ENCODE measurements at regions not wholly inside any gene's neighbourhood (a gene's known extent, or its start where the extent isn't known, plus 50 kb on each side); places are given as distances from the start of the nearest gene placed in this dataset.

GRCh38 chr3:22263042-22263441 is 512.0 kb upstream of the ZNF385D start:
- TF ChIP-seq HDAC2 (IDR thresholded peaks at IDR 0.05; ENCODE audit: borderline replicate concordance in 1 of 2, low read depth in 2 of 2, low read length in 2 of 2) (no peak), POLR2AphosphoS5 (IDR thresholded peaks at IDR 0.05; ENCODE audit: low read depth, low read length) (no peak), RAD21 (IDR thresholded peaks at IDR 0.05 in 1 of 2, conservative IDR thresholded peaks at IDR 0.05 in 1 of 2; ENCODE audit: low read depth in 2 of 2, low read length in 2 of 2) (no peak), CTCF (IDR thresholded peaks at IDR 0.05; ENCODE audit: control extremely low read depth in 1 of 3, insufficient read depth in 1 of 3, low read depth in 1 of 3, low read length in 3 of 3) (no peak), SP2 (IDR thresholded peaks at IDR 0.05; ENCODE audit: low read length) (no peak), SP1 (IDR thresholded peaks at IDR 0.05; ENCODE audit: low read depth, low read length) (no peak), POLR2A (IDR thresholded peaks at IDR 0.05; ENCODE audit: control extremely low read depth in 1 of 2, low read depth in 2 of 2, low read length in 2 of 2) (no peak), CREB1 (IDR thresholded peaks at IDR 0.05) (no peak), GTF2F1 (IDR thresholded peaks at IDR 0.05; ENCODE audit: borderline replicate concordance, low read depth, low read length) (no peak), EP300 (IDR thresholded peaks at IDR 0.05; ENCODE audit: borderline replicate concordance in 1 of 2, low read depth in 2 of 2, low read length in 2 of 2) (no peak), EZH2 (IDR thresholded peaks at IDR 0.05; ENCODE audit: low read depth, low read length, severe bottlenecking) (no peak), RXRA (IDR thresholded peaks at IDR 0.05; ENCODE audit: insufficient read depth, low read depth, low read length) (no peak)

Data from H1 (cell line).